ENCODE measurements at regions not wholly inside any gene's neighbourhood (a gene's known extent, or its start where the extent isn't known, plus 50 kb on each side); places are given as distances from the start of the nearest gene placed in this dataset.

DNA sequence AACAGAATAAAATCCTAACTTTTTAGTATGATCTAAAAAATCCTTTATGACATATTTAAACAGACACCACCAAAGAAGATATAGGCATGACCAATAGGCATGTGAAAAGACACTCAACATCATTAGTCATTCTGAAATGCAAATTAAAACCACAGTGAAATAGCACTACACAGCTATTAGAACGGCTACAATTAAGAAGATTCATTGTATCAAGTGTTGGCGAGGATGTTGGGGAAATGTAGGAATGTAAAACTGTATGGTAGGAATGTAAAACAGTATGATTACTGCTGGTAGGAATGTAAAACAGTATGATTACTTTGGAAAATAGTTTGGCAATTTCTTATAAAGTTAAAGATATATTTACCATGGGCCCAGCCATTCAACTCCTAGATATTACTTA lies 253.3 kb upstream of the TCF4 start:
- no peak for TF ChIP-seq POLR2A (IDR thresholded peaks at IDR 0.05)
- TF ChIP-seq, protein P1, sequence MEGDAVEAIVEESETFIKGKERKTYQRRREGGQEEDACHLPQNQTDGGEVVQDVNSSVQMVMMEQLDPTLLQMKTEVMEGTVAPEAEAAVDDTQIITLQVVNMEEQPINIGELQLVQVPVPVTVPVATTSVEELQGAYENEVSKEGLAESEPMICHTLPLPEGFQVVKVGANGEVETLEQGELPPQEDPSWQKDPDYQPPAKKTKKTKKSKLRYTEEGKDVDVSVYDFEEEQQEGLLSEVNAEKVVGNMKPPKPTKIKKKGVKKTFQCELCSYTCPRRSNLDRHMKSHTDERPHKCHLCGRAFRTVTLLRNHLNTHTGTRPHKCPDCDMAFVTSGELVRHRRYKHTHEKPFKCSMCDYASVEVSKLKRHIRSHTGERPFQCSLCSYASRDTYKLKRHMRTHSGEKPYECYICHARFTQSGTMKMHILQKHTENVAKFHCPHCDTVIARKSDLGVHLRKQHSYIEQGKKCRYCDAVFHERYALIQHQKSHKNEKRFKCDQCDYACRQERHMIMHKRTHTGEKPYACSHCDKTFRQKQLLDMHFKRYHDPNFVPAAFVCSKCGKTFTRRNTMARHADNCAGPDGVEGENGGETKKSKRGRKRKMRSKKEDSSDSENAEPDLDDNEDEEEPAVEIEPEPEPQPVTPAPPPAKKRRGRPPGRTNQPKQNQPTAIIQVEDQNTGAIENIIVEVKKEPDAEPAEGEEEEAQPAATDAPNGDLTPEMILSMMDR (IDR thresholded peaks at IDR 0.05 in 4 of 5, conservative IDR thresholded peaks at IDR 0.05 in 1 of 5) = no peak

Measured in gastrocnemius medialis (tissue), 4 donors.